M059J (cell line): ENCODE measurements at regions not wholly inside any gene's neighbourhood (a gene's known extent, or its start where the extent isn't known, plus 50 kb on each side); places are given as distances from the start of the nearest gene placed in this dataset.

Source experiments
- DNase-seq: peaks from one replicate; pipeline ENCODE4 v3.0.0-alpha.2; 2012; ENCODE audit warnings: low read depth

DNA sequence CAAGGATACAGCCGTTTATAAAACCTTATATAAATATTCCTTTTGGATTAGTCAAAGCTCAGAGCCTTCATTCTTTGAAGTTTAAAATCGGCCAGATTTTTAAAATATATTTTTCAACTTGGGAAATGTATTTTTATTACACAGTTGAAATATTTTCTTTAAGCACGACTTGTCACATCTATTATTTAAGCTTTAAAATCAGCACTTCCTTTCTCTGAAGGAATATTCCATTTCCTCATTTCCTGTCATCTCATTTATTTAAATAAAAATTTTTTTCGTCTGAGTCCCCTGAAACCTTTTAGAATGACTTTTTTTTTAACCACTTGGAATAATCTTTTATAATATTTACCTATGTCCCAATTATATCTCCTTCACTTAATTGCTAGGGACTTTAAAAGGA, 107.5 kb upstream of the PDE3A start:
- DNase-seq: no peak

DNA sequence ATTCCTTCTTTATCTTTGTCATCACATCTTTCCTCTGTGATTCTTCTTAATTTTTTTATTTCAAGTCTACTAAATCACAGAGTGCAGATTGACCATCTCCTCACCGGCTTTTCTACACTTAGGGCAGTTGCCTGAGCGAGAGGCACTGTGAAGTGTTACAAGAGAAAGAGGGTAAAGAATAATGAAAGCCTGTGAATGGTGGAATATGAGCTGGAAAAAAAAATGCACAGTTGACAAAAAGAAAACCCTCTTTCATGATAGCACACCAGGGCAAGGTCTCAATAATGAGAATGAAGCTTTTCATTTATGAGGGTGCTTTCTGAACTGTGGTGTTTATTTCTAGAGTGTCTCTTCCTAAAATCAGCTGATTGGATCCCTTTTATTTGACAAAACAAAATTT, 106.2 kb upstream of the PDE3A start:
- DNase-seq: no peak

DNA sequence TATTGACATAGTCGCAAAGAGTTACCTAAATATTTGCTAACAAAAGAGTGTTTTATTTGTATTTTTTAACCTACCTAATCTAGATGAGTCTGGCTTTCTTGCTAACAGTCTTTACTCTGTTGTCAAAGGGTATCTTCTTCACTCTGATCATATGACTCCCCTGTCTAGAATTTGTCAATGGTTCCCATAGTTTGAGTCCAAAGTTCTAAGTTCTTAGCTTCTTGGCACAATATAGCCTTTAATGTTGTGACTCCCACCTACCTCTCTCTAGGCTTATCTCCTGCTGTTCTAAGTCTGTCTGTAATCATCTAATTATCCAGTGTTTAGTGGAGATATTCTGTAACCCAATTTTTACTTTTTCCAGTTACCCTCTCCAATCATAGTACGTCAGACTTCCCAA, 104.3 kb upstream of the PDE3A start:
- no peak for DNase-seq

DNA sequence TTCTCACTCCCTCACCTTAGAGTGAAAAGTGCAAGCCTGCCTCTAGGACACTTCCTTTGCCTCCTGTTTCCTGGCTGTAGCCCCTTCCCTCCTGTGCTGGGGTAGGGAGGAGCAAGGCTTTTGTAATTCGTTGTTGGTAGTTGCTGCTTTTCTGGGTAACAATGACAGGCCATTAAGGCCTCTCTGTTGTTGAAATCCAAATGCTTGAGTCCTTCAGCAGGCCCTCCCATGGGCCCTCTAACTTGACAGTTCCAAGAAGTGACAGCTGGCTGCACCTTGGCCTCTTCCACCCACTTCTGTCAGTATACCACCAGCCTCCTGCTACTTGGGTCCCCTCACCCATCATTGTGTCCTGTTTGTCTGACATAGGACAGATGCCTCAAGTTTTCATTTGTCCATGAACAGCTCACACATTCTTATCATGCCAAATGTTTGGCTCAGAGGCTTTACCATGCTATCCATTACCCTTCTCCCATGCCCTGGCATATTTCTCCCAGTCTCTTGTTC, 103.7 kb upstream of the PDE3A start:
- peak; percentile 70 for DNase-seq

DNA sequence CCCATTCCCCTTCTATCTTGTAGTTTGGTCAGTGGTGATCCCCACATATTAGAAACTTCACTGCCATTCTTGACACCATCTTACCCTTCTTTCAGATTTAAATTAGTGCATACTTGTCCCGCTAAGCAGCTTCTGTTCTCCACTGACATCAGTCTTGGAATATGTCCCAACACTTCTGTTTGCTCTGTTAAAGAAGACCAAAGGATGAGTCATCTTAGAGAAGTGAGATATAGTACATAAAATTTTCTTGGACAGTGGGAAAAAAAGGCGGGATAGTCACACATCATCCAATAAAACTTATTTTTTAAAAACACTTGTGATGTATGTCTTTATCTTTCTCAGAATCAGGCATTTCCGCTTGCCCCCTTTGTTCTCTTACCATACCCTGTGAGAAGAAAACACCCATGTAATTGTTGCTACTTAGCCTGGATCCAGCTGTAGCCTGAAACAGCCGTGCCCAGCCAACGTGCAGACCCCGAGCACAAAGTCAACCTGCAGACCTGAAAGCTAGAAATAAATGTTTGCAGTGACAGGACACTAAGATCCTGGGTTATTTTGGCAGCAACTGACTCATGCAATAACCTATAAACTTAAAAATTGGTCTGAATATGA, 100.1 kb upstream of the PDE3A start:
- DNase-seq: peak; percentile 80

DNA sequence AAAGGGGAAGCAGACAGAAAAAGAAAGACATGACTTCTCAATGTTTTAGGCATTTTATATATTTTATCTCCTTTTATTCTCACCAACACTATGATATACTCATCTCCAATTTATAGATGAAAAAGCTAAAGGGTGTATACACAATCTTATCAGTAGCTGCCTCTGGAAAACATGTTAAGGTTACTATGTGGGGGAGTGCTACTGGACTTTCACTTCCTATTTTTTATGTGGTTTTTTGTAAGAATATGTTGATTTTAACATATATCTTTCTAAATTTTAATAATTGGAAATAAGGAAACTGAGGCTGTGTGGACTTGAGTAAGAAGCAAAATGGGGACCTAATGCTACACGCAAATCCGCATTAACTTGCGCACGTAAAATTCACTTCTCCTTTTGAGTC, 99.6 kb upstream of the PDE3A start:
- DNase-seq: no peak

DNA sequence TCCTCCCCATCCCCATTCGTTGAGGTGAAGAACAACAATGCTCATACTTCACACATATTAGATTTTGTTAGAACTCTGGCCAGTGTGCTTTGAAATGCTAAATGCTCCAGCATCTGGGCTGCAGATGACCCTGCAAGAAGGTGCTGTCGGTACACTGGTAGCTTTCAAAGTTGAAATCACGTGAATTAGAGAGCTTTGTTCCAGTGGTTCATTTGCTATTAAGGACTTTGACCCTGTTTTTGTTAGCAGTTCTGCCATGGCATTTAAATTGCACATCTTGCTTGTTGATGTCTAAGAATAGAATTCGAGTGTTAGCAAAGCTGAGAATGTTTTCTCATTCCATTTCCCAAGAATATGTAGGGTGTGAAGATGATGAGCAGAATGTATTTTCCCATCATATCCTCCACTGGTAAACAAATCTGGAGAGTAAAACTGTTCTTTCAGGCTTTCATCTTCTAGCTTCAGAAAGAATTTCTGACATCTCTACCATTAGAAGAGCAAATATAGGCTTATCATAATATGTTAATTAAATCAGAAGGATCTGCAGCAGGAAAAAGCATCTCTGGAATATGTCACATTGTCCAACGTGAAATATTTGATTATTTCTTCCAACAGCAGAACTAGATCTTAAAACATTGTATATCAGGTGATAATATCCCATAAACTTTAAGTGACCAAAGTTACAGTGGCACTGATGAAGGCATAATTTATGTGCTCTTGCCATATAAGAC, 98.8 kb upstream of the PDE3A start:
- DNase-seq: no peak

DNA sequence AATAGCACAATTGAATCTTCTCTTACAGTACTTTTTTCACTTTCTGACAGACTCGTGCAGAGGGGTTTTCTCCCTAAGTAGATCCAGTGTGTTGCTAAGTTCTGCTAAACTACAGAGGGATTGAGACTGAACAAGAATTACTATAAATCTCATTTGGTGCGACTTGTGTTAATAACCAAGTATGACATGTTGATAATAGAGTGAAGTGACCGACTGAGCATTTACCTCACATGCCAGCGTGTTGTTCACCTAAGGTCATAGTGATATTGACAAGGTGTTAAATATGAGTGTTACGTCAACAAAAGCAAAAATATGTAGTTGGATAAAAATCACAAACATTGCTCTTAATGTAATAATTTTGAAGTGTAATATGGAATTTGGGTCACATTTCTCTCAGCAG, 97.8 kb upstream of the PDE3A start:
- no peak for DNase-seq

DNA sequence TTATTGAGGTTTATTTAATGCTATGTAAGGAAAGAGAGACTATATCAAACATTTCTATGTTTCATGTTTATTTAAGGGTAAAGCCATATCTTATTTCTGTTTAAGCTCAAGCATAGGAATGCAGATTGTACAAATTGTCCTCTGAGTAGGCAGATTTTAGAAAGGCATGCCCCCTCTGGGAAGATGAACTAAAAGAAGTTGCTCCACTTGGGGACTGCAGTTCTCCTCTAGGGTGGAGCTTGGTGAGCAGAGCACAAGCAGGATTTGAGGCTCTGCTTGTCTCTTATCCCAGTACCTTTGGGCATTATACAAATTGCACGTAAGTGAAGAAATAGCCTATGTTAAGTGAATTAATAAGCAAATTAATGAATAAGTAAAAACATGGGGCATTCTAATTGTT, 96.2 kb upstream of the PDE3A start:
- no peak for DNase-seq

DNA sequence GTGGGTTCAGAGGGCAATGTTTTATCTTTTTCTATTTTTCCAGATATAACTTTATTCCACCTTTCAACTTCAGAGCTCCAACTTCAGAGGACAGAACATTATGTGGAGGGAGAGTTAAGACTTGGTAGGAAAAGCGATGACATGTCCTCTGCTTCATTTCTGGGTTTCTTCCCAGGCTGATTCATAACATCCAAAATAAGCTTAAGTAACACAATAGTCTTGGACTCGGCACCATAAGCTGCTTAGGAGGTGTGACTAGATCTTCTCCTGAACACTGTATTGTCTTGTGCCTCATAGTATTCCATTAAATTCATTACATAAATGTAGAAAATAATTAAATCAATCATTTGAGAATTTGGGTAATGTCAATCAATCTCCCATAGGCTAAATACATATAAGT, 95.5 kb upstream of the PDE3A start:
- peak; percentile 32 for DNase-seq

DNA sequence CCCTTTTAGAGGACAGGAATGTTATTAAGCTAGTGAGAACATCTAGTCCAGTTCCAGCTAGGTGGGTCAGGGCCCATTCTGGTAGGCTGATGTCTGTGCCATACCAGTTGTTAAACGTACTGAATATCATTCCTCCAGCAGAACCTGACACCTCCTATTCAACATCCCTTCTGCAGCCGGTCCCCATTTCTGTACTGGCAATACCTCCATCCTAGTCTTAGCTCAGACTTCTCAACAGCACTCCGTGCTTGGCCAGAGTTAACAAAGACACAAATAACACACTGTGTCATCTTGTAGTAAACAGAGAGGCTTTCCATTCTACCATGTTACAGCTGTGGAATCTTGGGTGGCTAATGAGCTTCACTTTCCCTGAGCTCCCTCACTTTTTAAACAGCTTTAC, 94.3 kb upstream of the PDE3A start:
- DNase-seq: no peak

DNA sequence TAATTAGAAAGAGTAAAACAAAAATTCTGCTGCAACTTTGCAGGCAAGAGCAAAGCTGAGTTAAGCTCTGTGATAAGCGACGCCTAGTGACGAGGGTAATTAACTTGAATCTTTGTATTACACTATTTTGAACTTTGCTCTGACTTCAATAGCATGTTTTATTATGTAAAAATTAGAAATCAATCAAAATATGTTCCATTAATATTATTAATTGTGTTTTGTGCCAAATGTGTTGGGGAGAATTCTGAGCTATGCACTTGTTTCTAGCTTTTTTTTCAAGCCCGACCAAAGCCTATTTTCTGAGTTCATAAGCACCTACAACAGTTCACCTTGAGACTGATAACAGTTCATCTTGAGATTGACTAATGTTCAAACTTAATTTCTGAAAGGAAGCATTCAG, 90.1 kb upstream of the PDE3A start:
- no peak for DNase-seq

DNA sequence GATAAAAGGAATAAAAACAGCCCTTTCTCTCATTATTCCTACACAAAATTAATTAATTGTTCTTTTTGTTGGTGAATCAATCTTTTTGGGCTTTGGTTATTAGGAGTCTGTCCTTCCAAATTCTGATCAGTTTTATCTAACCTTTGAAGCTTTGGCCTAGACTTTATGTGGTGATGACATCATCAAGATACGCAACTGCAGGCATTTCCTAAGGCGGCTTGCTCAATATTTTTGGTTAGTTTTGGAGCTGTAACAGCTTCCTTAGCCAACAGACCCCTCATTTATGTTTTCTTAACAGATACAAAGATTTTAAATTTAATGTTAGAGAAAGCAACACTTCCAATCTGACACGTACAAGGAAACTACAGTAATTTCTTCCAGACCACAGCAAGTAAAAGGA, 87.8 kb upstream of the PDE3A start:
- DNase-seq: no peak

DNA sequence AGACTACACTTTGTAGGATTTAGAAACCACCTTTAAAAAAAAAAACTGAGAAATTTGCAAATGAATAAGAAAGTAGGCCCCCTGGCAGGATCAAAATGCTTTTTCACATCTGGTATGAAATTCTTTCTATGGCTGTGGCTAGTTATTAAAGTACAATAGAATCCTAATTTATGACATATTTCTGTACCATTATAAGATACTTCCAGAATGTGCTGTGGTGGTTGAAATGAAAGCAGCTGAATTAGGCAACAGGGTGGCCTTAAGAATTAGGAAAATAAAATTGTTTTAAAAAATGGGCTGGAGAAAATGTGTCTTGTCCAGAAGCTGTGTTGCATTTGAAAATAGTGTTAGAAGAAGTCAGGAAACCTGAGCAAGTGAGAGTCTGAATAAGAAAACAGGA, 85.9 kb upstream of the PDE3A start:
- DNase-seq: no peak

DNA sequence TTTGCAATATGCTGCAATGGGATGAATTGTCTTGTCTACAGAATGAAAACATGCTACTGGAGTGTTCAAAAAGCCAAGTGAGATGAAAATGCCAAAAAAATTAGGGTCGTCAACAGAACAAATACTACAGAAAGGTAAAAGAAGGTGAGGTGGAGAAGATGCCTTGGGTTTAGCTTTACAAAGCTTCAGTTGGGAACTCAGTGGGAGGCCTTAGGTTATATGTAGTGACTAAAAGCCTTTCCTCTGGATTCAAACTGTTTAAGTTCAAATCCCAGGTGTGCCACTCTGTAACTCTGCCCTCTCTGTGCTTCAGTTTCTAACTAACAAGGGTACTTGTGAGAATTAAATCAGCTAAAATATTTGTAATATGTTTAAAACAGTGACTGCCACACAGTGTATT, 84.9 kb upstream of the PDE3A start:
- DNase-seq: no peak

DNA sequence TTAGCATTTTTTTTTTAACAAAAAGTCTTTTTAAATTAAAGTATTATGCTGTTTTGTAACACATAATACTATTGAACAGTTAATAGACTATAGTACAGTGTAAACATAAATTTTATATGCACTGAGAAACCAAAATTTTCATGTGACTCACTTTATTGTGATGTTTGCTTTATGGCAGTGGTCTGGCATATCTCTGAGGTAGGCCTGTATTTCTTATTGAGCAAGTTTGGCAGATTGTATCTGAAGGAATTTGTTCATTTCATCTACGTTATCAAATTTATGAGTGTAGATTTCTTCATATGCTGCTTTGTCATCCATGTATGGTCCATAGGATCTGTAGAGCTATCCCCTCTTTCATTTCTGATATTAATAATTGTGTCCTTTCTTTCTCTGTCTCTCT, 78.8 kb upstream of the PDE3A start:
- DNase-seq: no peak

DNA sequence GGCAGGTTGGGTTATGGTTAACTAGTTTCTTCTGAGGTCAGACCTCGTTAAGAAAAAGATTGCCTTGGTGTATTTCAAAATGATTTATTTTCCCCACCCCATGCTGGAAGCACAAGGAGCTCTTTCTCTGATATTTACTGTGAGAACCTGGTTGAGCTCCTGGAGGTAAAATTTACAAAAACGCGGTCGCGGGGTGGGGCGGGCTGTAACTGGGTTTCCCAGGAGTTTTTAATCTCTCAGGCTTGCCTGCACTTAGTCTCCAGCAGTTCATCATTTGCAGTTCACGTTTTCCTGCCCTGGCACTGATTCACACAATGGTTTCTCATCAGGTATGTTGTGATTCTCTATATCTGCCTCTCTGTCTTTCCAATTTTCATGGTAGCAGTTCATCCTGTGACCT, 67.9 kb upstream of the PDE3A start:
- DNase-seq: no peak

DNA sequence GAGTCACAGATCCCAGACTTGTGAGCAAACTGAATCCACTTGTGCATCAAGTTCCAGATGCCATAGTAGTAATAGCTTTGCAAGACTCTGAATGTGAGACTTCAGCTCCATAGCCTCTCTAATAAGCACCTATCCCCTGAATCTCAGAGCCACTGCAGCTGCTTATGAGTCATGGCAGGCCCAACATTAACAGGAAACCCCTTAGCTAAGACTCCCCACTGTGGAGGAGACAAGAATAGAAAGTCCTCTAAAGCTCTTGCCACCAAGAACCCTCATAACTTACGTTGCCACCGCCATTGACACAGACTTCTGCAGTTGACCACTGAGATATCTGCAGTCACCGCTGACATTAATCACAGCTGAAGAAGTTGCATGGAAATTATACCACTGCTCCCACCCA, 62.9 kb upstream of the PDE3A start:
- DNase-seq: peak; percentile 63

DNA sequence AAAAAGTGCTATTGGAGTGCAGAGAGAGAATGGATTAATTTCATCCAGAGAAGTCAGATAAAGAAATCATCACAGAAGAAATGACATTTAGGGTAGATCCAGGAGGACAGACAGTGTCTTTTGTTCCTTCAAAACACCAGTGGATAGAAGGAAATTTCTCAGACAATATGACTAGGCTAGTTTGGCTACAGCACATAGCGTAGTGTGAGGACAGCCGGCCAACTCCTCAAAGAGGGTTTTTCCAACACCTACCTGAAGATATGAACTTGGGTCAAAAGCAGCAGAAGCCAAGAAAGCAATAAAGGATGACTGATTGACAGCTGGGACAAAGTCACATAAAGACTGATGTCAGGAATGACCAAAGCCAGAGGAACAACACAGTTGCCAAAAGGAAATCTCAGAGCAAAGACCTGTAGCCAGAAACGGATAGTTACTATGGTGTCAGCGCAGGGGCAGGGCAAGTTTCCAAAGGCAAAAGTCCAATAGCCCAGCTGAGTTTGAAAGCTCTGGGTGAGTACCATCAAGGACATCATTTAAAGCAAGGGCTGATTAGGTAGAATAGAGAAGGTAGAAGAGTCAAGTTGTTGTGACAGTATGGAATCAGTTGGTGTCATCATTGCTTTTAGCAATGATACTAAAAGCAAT, 58.7 kb upstream of the PDE3A start:
- no peak for DNase-seq

DNA sequence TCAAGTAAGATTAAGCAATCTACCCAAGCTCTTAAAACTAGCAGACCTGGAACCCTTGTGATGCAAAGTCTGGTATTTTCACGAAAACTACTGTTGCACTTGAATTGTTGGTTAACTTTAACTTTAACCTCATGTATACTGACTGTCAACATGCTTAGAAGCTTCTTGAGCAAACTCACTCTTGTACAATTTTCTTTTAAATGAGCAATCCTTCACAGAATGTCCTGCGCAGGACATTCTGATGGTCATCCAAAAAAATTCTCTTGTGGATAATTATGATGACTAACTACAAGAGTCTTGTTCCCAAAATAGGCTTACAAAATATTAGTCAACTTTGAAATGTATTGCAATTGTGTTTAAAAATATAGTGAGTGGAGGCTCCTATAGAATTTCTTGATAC, 54.0 kb upstream of the PDE3A start:
- peak; percentile 66 for DNase-seq

DNA sequence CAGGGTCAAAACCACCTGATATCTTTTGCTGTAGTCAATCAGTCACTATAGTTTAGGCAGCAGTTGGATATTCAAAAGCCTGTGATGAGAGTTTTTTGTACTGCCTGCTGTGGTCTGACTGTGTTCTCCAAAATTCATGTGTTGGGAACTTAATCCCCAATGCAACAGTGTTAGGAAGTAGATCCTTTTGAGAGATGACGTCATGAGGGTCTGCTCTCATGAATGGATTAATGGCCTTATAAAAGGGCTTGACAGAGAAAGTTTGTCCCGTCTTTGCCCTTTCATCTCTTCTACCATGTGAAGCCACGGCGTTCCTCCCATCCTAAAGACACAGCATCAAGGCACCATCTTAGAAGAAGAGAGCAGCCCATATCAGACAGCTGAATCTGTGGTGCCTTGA, 50.8 kb upstream of the PDE3A start:
- no peak for DNase-seq
